NCI-H2107 treated with DMSO at 0.1 percent for 48 hours (cell line): ENCODE measurements at regions not wholly inside any gene's neighbourhood (a gene's known extent, or its start where the extent isn't known, plus 50 kb on each side); places are given as distances from the start of the nearest gene placed in this dataset.
"Not testable (repeated sequence)": the region's sequence is repeated elsewhere in the genome, so short reads cannot be mapped to it uniquely, and the experiment has no call there.

Source experiments
- DNase-seq: peaks from one replicate; lab custom pipeline; 2025; ENCODE audit not compliant: unreplicated experiment; lab: John Stamatoyannopoulos, UW

DNA sequence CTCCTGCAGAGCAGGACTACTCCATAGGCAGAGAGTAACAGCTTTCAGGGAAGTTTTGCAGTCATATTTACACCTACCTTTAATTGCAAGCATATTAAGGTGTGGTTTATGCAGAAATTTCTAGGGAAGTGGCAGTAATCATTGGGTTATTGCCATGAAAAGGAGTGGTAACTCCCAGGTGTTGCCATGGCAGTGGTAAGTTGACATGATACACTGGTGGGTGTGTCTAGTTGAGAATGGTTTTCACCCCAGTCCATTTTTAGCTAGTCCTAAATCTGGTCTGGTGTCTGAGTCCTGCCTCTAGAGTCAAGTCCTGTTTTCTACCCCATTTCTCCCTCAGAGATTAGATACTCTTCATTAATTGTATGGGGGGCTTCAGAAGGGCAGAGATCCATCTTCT, 128.4 kb upstream of the GMNC start:
- DNase-seq, result no peak

DNA sequence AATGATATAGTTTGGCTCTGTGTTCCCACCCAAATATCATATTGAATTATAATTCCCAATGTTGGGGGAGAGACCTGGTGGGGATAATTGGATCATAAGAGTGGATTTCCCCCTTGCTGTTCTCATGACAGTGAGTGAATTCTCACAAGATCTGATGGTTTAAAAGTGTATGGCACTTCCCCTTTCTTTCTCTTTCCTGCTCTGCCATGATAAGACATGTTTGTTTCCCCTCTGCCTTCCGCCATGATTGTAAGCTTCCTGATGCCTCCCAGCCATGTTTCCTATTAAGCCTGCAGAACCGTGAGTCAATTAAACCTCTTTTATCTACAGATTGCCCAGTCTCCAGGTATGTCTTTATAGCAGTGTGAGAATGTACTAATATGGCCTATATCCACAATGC, 126.7 kb upstream of the GMNC start:
- DNase-seq, result no peak

- no peak for DNase-seq
These were observed 125.6 kb upstream of the GMNC start for GRCh38 chr3:190988102-190988501.

- no peak for DNase-seq
These were observed 122.2 kb upstream of the GMNC start for GRCh38 chr3:190984502-190985244.

GRCh38 chr3:190983875-190984274, 121.4 kb upstream of the GMNC start:
- no peak for DNase-seq

DNA sequence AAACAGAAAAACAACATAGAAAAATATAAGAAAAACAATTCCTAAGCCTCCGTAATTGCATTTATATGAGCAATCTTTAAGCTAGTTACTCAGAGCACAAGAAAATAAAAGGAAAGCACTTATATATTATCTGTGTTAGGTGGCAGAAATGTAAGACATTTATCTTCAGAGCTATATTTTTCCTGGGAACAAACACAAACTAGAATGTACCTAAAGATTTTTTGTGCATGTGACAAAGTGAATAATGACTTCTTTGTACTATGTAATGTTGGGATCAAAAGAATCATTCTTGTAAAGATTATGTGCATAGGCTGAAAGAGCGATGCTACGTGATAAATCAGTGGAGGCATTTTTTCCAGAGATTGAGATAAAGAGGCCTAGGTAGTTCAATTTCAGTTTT, 111.3 kb upstream of the GMNC start:
- no peak for DNase-seq

DNA sequence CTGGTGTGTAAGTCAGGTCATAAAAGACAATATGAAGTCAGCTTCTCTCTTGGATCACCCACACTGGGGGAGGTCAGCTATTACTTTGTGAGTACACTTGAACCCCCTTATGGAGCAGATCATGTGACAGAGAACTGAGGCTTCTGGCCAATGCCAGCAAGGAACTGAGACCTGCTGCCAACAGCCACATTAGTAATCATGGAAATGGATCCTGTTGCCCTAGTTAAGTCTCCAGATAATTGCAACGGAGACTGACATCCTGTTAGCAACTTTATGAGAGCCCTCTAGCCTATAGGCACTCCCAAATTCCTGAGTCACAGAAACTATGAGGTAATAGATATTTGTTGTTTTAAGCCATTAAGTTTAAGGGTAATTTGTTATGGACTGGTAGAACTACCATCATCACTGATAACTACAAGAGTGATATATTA, 110.4 kb upstream of the GMNC start:
- DNase-seq, result no peak

DNA sequence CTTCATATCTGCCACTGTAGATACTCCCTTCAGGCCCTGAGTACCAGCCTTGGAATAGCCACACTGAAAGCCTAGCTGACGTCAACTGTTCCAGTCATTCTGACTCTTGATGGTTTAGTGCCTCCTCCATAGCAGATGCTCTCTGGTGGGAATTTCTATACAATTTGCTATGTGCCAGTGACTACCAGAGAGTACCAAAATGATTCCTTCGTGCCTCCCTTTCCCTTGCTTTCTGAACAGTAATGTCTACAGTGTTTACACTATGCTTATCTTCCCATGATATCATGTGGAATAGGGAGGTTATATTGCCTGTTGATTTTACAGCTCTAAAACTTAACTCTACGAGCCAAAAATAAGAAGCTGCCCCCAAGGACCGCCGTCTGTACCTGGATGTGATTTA, 109.7 kb upstream of the GMNC start:
- DNase-seq, result no peak

- no peak for DNase-seq
These were observed 108.1 kb upstream of the GMNC start for GRCh38 chr3:190970560-190970959.

- no peak for DNase-seq
These were observed 106.1 kb upstream of the GMNC start for GRCh38 chr3:190968616-190969015.

DNA sequence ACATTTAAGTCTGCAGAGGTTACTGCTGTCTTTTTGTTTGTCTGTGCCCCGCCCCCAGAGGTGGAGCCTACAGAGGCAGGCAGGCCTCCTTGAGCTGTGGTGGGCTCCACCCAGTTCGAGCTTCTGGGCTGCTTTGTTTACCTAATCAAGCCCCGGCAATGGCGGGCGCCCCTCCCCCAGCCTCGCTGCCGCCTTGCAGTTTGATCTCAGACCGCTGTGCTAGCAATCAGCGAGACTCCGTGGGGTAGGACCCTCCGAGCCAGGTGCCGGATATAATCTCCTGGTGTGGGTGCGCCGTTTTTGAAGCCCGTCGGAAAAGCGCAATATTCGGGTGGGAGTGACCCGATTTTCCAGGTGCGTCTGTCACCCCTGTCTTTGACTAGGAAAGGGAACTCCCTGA, 102.4 kb upstream of the GMNC start:
- not testable (repeated sequence) for DNase-seq

GRCh38 chr3:190959077-190959476, 96.6 kb upstream of the GMNC start:
- DNase-seq, result no peak

DNA sequence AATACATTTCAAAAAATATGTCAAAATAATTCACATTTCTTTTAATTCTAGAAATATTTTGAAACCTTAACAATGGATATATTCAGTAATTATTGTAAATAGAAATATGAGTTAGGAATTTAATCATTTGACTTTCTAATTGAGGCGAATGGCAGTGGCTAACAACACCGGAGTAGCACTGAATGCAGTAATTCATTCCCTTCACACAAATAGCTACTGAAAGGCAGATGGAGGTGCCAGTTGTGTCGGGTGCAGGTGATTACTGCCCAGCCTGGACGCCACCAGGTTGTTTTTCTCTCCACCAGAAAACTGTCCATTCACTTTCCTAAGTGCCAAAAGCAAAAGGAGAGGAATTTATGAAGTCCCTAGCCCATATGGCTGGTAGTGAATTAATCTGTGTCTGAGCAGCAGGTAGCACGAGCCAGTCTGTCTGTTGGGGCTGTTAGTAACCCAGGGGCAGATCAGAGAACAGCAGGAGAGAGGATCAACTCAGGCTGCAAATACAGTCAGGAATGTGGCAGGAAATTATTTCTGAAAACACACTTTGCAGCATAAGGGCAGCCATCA, 79.3 kb upstream of the GMNC start:
- no peak for DNase-seq

DNA sequence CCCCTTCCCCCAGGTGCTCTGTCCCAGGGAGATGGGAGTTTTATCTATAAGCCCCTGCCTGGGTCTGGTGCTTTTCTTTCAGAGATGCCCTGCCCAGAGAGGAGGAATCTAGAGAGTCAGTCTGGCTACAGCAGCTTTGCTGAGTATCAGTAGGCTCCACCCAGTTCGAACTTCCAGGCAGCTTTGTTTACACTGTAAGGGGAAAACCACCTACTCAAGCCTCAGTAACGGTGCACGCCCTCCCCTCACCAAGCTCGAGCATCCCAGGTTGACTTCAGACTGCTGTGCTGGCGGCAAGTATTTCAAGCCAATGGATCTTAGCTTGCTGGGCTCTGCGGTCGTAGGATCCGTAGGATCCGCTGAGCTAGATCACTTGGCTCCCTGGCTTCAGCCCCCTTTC, 72.1 kb upstream of the GMNC start:
- not testable (repeated sequence) for DNase-seq

- DNase-seq, result no peak
These were observed 64.1 kb upstream of the GMNC start for GRCh38 chr3:190926619-190927018.

GRCh38 chr3:190912736-190913135, 50.2 kb upstream of the GMNC start:
- no peak for DNase-seq
